OCI-LY7 (cell line): ENCODE measurements at regions not wholly inside any gene's neighbourhood (a gene's known extent, or its start where the extent isn't known, plus 50 kb on each side); places are given as distances from the start of the nearest gene placed in this dataset.

Experiments
- EZH2phosphoT487 ChIP-seq: fragments of 200-600 bp; sonication (generic); IDR thresholded peaks from 2 replicates; pipeline ENCODE4 v1.6.1; 2018; ENCODE audit warnings: low read depth, borderline replicate concordance, mild to moderate bottlenecking, mixed run types, antibody characterized with exemption, low read length, moderate library complexity, mixed read lengths
- TF ChIP-seq, protein P1 (sequence below): fragments of 200-600 bp; sonication (generic); conservative IDR thresholded peaks from 2 replicates; pipeline ENCODE4 v1.5.1; 2014; ENCODE audit warnings: mild to moderate bottlenecking, antibody characterized with exemption, low read length, moderate library complexity, mixed read lengths

DNA sequence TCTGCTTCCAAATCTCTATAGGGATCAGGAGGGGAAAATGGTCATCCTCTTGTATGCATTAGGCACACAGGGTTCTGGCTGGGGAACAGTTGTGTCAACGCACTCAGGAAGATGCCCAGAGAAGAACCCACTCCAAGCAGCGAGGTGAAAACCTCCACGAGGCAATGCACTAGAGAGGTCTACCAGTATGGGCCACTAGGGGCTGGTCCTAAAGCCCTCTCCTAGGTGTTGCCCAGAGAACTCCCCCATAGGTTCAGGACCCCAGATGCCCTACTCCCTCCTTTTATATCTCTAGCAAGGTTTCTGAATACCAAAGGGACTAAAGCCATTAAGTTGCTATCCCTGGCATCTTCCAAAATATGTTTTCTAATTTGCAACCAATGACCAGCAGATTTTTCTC lies 142.7 kb upstream of the NLGN4X start:
- TF ChIP-seq, protein P1, sequence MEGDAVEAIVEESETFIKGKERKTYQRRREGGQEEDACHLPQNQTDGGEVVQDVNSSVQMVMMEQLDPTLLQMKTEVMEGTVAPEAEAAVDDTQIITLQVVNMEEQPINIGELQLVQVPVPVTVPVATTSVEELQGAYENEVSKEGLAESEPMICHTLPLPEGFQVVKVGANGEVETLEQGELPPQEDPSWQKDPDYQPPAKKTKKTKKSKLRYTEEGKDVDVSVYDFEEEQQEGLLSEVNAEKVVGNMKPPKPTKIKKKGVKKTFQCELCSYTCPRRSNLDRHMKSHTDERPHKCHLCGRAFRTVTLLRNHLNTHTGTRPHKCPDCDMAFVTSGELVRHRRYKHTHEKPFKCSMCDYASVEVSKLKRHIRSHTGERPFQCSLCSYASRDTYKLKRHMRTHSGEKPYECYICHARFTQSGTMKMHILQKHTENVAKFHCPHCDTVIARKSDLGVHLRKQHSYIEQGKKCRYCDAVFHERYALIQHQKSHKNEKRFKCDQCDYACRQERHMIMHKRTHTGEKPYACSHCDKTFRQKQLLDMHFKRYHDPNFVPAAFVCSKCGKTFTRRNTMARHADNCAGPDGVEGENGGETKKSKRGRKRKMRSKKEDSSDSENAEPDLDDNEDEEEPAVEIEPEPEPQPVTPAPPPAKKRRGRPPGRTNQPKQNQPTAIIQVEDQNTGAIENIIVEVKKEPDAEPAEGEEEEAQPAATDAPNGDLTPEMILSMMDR: no peak
- TF ChIP-seq EZH2phosphoT487: no peak
